Astrocyte (in vitro differentiated cells and primary cell): ENCODE measurements at regions not wholly inside any gene's neighbourhood (a gene's known extent, or its start where the extent isn't known, plus 50 kb on each side); places are given as distances from the start of the nearest gene placed in this dataset.

Experiments used
- DNase-seq: peaks from one replicate; pipeline ENCODE4 v3.0.0-alpha.2; 2010; ENCODE audit warnings: low read depth
- FAIRE-seq: peaks from 2 replicates; lab custom pipeline; 2011; peaks lifted over from hg19 to GRCh38; lab: Jason Lieb, UNC
- H2AFZ ChIP-seq: 2 replicates; pipeline ENCODE4 v1.6.0; 2012; ENCODE audit warnings: low read depth, low read length, inconsistent platforms
- H3K27ac ChIP-seq: 2 replicates; pipeline ENCODE4 v1.5.1; 2011; ENCODE audit warnings: low read depth, low read length, inconsistent platforms
- H3K27me3 ChIP-seq: 2 replicates; pipeline ENCODE4 v1.6.0; 2011; ENCODE audit warnings: low read length, inconsistent platforms; ENCODE audit not compliant: insufficient read depth
- H3K36me3 ChIP-seq: 2 replicates; pipeline ENCODE4 v1.5.1; 2011; ENCODE audit warnings: low read length, inconsistent platforms; ENCODE audit not compliant: insufficient read depth
- H3K4me1 ChIP-seq: 2 replicates; pipeline ENCODE4 v1.5.1; 2011; ENCODE audit warnings: low read length, inconsistent platforms; ENCODE audit not compliant: insufficient read depth
- H3K4me2 ChIP-seq: 2 replicates; pipeline ENCODE4 v1.6.0; 2012; ENCODE audit warnings: low read length, inconsistent platforms
- H3K4me3 ChIP-seq: 2 replicates; pipeline ENCODE4 v1.5.1; 2011; ENCODE audit warnings: low read depth, mild to moderate bottlenecking, low read length, inconsistent platforms; ENCODE audit not compliant: insufficient read depth
- H3K79me2 ChIP-seq: 2 replicates; pipeline ENCODE4 v1.6.0; 2012; ENCODE audit warnings: mild to moderate bottlenecking, low read length, inconsistent platforms; ENCODE audit not compliant: insufficient read depth
- H3K9ac ChIP-seq: 2 replicates; pipeline ENCODE4 v1.6.0; 2012; ENCODE audit warnings: mild to moderate bottlenecking, low read length, inconsistent platforms
- H3K9me3 ChIP-seq: 2 replicates; pipeline ENCODE4 v1.5.1; 2012; ENCODE audit warnings: low read depth, mild to moderate bottlenecking, low read length, inconsistent platforms; ENCODE audit not compliant: insufficient read depth
- H4K20me1 ChIP-seq: 2 replicates; pipeline ENCODE4 v1.6.0; 2012; ENCODE audit warnings: low read length, inconsistent platforms; ENCODE audit not compliant: insufficient read depth
- H3K27ac Mint-ChIP-seq: one replicate; pipeline ENCODE4 v1.8.0; 2021; ENCODE audit warnings: mild to moderate bottlenecking, mixed read lengths; ENCODE audit not compliant: unreplicated experiment
- H3K27me3 Mint-ChIP-seq: one replicate; pipeline ENCODE4 v1.8.0; 2021; ENCODE audit warnings: low read depth, mixed read lengths; ENCODE audit not compliant: unreplicated experiment
- H3K36me3 Mint-ChIP-seq: one replicate; pipeline ENCODE4 v1.8.0; 2021; ENCODE audit warnings: low read depth, mixed read lengths; ENCODE audit not compliant: unreplicated experiment
- H3K4me1 Mint-ChIP-seq: one replicate; pipeline ENCODE4 v1.8.0; 2021; ENCODE audit warnings: low read depth, mixed read lengths; ENCODE audit not compliant: unreplicated experiment
- H3K4me3 Mint-ChIP-seq: one replicate; pipeline ENCODE4 v1.8.0; 2021; ENCODE audit warnings: mild to moderate bottlenecking, moderate library complexity, mixed read lengths; ENCODE audit not compliant: unreplicated experiment
- H3K9me3 Mint-ChIP-seq: one replicate; pipeline ENCODE4 v1.8.0; 2021; ENCODE audit warnings: mild to moderate bottlenecking, mixed read lengths; ENCODE audit not compliant: unreplicated experiment
- EZH2 ChIP-seq: IDR thresholded peaks from 2 replicates; pipeline ENCODE4 v1.6.1; 2012; ENCODE audit warnings: mild to moderate bottlenecking, low read length, inconsistent platforms; ENCODE audit not compliant: insufficient read depth
- TF ChIP-seq, protein P1 (sequence below): IDR thresholded peaks from 2 replicates; pipeline ENCODE4 v1.5.1; 2011; ENCODE audit warnings: low read depth, mild to moderate bottlenecking, inconsistent platforms, low read length, moderate library complexity; ENCODE audit not compliant: insufficient read depth

DNA sequence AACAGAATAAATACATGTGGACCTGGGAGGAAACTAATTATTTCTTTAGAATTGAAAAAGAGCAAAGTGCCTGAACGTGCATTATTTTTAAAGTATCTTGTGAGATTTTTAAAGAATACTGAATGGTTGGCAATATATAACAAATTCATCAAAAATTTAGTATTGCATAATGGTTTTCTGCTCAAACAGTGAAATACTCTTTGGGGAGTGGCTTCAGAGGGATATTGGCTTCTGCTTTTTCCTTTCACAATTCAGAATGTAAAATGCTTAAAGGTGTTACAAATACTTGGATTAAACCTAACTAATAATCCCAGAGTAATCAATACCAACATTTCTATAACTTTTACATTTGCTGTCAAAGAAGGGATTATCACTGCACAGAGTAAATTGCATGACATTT is 379.3 kb upstream of the CHD1 start:
- no peak overlapping the region for H3K4me3 Mint-ChIP-seq
- H3K36me3 ChIP-seq = no peaks in the 10 kb centered on the region
- no peak overlapping the region for H2AFZ ChIP-seq
- DNase-seq (no peak), FAIRE-seq (no peak)
- no peaks in the 10 kb centered on the region for H3K79me2 ChIP-seq
- no peaks in the 10 kb centered on the region for H3K9me3 Mint-ChIP-seq
- TF ChIP-seq EZH2 = no peak
- TF ChIP-seq, protein P1, sequence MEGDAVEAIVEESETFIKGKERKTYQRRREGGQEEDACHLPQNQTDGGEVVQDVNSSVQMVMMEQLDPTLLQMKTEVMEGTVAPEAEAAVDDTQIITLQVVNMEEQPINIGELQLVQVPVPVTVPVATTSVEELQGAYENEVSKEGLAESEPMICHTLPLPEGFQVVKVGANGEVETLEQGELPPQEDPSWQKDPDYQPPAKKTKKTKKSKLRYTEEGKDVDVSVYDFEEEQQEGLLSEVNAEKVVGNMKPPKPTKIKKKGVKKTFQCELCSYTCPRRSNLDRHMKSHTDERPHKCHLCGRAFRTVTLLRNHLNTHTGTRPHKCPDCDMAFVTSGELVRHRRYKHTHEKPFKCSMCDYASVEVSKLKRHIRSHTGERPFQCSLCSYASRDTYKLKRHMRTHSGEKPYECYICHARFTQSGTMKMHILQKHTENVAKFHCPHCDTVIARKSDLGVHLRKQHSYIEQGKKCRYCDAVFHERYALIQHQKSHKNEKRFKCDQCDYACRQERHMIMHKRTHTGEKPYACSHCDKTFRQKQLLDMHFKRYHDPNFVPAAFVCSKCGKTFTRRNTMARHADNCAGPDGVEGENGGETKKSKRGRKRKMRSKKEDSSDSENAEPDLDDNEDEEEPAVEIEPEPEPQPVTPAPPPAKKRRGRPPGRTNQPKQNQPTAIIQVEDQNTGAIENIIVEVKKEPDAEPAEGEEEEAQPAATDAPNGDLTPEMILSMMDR = no peak
- no peak overlapping the region for H3K9ac ChIP-seq
- no peaks in the 10 kb centered on the region for H3K4me1 ChIP-seq
- no peak overlapping the region for H3K4me2 ChIP-seq
- no peaks in the 10 kb centered on the region for H4K20me1 ChIP-seq
- H3K27ac ChIP-seq = no peak overlapping the region
- H3K36me3 Mint-ChIP-seq = no peaks in the 10 kb centered on the region
- H3K4me1 Mint-ChIP-seq = peaks cover 2% of the 10 kb centered on the region
- no peak overlapping the region for H3K4me3 ChIP-seq
- no peak overlapping the region for H3K27ac Mint-ChIP-seq
- no peaks in the 10 kb centered on the region for H3K27me3 Mint-ChIP-seq
- no peaks in the 10 kb centered on the region for H3K27me3 ChIP-seq
- no peaks in the 10 kb centered on the region for H3K9me3 ChIP-seq

DNA sequence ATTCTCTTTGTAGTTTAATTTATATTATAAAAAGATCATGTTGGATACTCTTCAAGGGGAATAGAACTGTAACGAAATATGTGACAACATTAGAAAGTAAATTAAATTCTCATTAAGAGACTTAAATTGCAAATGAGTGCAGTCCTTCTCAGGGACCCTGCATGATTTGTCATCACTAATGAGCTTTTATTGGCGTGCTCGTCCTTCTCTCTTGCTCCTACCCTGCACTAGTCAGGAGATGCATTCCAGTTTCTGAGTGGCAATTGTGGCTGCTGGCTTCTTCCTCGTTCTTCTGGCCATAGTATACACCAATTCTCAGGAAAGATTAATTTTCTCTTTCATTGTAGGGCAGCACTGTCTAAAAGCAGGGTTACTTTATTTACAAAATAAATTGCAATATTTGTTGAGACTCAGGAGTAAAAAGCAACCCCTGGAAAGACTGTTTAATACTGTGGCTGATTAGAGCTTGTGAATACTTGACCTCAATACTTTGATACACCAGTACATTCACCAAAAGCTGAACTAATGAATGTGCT is 376.3 kb upstream of the CHD1 start:
- no peak overlapping the region for H3K4me3 Mint-ChIP-seq
- TF ChIP-seq, protein P1 = no peak
- TF ChIP-seq EZH2 = no peak

DNA sequence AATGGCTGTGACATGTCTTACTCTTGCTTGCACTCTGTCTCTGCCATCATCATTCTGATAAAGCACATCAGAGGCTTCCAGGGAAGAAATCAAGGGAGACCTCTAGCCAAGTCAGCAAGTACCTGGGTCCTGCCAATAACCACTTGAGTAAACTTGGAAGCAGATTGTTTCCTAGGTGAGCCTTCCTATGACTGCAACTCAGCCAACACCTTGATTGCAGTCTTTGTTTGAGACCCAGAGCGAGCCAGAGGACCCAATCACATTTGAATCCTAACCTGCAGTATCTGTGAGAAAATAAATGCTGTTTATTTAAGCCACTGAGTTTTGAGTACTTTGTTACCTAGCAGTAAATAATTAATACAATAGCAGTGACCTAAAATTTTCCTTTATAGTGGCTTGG is 356.8 kb upstream of the CHD1 start:
- FAIRE-seq (no peak), DNase-seq (no peak)
- no peaks in the 10 kb centered on the region for H3K4me1 Mint-ChIP-seq
- no peak overlapping the region for H3K27ac Mint-ChIP-seq
- TF ChIP-seq EZH2 = no peak
- TF ChIP-seq, protein P1 = no peak
- Histone ChIP-seq H3K4me3 (no peak overlapping the region), H3K79me2 (no peaks in the 10 kb centered on the region), H3K9ac (no peak overlapping the region), H3K36me3 (no peaks in the 10 kb centered on the region), H3K4me1 (no peaks in the 10 kb centered on the region), H3K9me3 (peaks cover 2% of the 10 kb centered on the region), H4K20me1 (no peaks in the 10 kb centered on the region), H2AFZ (no peak overlapping the region), H3K27me3 (no peaks in the 10 kb centered on the region), H3K4me2 (no peak overlapping the region), H3K27ac (no peak overlapping the region)
- no peaks in the 10 kb centered on the region for H3K27me3 Mint-ChIP-seq
- no peaks in the 10 kb centered on the region for H3K9me3 Mint-ChIP-seq
- H3K4me3 Mint-ChIP-seq = no peak overlapping the region
- no peaks in the 10 kb centered on the region for H3K36me3 Mint-ChIP-seq

More for the DNA sequence above, 376.3 kb upstream of the CHD1 start:
- H3K27me3 Mint-ChIP-seq = no peaks in the 10 kb centered on the region
- no peaks in the 10 kb centered on the region for H3K36me3 Mint-ChIP-seq
- no peaks in the 10 kb centered on the region for H3K27me3 ChIP-seq
- H3K79me2 ChIP-seq = no peaks in the 10 kb centered on the region
- H3K9me3 ChIP-seq = no peaks in the 10 kb centered on the region
- no peaks in the 10 kb centered on the region for H3K9me3 Mint-ChIP-seq
- no peak overlapping the region for H2AFZ ChIP-seq
- H3K9ac ChIP-seq = no peak overlapping the region
- FAIRE-seq (no peak), DNase-seq (no peak)
- no peaks in the 10 kb centered on the region for H3K36me3 ChIP-seq
- no peak overlapping the region for H3K27ac ChIP-seq
- no peak overlapping the region for H3K27ac Mint-ChIP-seq
- H3K4me3 ChIP-seq = no peak overlapping the region
- H3K4me2 ChIP-seq = no peak overlapping the region
- H3K4me1 ChIP-seq = no peaks in the 10 kb centered on the region
- H4K20me1 ChIP-seq = no peaks in the 10 kb centered on the region
- H3K4me1 Mint-ChIP-seq = no peaks in the 10 kb centered on the region
